H1 (cell line): ENCODE measurements at regions not wholly inside any gene's neighbourhood (a gene's known extent, or its start where the extent isn't known, plus 50 kb on each side); places are given as distances from the start of the nearest gene placed in this dataset.

Experiments used
- TF ChIP-seq, protein P1 (sequence below): fragments of 300-600 bp; sonication (generic); IDR thresholded peaks from 2 replicates; pipeline ENCODE4 v1.7.1; 2012; ENCODE audit warnings: low read length, moderate library complexity, mild to moderate bottlenecking, inconsistent platforms; ENCODE audit not compliant: insufficient replicate concordance

DNA sequence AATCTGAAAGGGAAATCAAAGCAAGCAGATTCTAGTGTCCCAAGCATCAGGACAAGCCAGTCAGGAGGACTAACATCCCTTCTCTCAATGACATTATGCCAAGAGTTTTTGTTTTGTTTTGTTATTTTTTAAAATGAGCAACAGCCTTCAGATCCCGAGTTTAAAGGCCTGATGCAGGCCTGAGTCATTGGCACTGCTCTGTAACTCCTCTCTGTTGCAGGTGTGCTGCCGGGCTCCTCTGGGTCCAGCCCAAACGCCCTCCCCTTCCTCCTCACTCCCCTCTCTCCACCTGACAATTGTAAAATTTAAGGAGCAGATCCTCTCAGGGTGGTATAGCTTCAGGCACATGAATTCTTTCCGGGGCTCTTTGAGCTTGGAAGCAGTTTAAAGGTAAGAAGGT lies 502.0 kb downstream of the BMP2 start (continued):
- TF ChIP-seq, protein P1, sequence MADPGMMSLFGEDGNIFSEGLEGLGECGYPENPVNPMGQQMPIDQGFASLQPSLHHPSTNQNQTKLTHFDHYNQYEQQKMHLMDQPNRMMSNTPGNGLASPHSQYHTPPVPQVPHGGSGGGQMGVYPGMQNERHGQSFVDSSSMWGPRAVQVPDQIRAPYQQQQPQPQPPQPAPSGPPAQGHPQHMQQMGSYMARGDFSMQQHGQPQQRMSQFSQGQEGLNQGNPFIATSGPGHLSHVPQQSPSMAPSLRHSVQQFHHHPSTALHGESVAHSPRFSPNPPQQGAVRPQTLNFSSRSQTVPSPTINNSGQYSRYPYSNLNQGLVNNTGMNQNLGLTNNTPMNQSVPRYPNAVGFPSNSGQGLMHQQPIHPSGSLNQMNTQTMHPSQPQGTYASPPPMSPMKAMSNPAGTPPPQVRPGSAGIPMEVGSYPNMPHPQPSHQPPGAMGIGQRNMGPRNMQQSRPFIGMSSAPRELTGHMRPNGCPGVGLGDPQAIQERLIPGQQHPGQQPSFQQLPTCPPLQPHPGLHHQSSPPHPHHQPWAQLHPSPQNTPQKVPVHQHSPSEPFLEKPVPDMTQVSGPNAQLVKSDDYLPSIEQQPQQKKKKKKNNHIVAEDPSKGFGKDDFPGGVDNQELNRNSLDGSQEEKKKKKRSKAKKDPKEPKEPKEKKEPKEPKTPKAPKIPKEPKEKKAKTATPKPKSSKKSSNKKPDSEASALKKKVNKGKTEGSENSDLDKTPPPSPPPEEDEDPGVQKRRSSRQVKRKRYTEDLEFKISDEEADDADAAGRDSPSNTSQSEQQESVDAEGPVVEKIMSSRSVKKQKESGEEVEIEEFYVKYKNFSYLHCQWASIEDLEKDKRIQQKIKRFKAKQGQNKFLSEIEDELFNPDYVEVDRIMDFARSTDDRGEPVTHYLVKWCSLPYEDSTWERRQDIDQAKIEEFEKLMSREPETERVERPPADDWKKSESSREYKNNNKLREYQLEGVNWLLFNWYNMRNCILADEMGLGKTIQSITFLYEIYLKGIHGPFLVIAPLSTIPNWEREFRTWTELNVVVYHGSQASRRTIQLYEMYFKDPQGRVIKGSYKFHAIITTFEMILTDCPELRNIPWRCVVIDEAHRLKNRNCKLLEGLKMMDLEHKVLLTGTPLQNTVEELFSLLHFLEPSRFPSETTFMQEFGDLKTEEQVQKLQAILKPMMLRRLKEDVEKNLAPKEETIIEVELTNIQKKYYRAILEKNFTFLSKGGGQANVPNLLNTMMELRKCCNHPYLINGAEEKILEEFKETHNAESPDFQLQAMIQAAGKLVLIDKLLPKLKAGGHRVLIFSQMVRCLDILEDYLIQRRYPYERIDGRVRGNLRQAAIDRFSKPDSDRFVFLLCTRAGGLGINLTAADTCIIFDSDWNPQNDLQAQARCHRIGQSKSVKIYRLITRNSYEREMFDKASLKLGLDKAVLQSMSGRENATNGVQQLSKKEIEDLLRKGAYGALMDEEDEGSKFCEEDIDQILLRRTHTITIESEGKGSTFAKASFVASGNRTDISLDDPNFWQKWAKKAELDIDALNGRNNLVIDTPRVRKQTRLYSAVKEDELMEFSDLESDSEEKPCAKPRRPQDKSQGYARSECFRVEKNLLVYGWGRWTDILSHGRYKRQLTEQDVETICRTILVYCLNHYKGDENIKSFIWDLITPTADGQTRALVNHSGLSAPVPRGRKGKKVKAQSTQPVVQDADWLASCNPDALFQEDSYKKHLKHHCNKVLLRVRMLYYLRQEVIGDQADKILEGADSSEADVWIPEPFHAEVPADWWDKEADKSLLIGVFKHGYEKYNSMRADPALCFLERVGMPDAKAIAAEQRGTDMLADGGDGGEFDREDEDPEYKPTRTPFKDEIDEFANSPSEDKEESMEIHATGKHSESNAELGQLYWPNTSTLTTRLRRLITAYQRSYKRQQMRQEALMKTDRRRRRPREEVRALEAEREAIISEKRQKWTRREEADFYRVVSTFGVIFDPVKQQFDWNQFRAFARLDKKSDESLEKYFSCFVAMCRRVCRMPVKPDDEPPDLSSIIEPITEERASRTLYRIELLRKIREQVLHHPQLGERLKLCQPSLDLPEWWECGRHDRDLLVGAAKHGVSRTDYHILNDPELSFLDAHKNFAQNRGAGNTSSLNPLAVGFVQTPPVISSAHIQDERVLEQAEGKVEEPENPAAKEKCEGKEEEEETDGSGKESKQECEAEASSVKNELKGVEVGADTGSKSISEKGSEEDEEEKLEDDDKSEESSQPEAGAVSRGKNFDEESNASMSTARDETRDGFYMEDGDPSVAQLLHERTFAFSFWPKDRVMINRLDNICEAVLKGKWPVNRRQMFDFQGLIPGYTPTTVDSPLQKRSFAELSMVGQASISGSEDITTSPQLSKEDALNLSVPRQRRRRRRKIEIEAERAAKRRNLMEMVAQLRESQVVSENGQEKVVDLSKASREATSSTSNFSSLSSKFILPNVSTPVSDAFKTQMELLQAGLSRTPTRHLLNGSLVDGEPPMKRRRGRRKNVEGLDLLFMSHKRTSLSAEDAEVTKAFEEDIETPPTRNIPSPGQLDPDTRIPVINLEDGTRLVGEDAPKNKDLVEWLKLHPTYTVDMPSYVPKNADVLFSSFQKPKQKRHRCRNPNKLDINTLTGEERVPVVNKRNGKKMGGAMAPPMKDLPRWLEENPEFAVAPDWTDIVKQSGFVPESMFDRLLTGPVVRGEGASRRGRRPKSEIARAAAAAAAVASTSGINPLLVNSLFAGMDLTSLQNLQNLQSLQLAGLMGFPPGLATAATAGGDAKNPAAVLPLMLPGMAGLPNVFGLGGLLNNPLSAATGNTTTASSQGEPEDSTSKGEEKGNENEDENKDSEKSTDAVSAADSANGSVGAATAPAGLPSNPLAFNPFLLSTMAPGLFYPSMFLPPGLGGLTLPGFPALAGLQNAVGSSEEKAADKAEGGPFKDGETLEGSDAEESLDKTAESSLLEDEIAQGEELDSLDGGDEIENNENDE: no peak
